HCT116 (cell line): ENCODE measurements at regions not wholly inside any gene's neighbourhood (a gene's known extent, or its start where the extent isn't known, plus 50 kb on each side); places are given as distances from the start of the nearest gene placed in this dataset.

Experiments used
- ATAC-seq: fragments of 200-7000 bp; cut with Tn5 transposase; 2 replicates; pipeline ENCODE4 v1.9.1; 2020; ENCODE audit warnings: mild to moderate bottlenecking, moderate library complexity
- BruUV-seq: library from RNA; stranded (reverse); fragments of 400-500 nt; replicated peaks from 2 replicates; lab custom pipeline; 2021; lab: Mats Ljungman, UMichigan
- CTCF ChIA-PET: fragments of 300-600 bp; sonication (Branson Sonifier 250); formaldehyde crosslinking; loops from one replicate; lab custom pipeline; 2021; ENCODE audit warnings: antibody characterized with exemption; lab: Charles Lee
- POLR2A ChIA-PET: fragments of 300-600, 350-600 bp; sonication (Branson Sonifier 250); formaldehyde crosslinking; loops from one replicate; lab custom pipeline; 2021; ENCODE audit warnings: antibody characterized with exemption; lab: Charles Lee
- RAD21 ChIA-PET, 2 experiments: fragments of 300-600 bp; sonication (Branson Sonifier 250); formaldehyde crosslinking; loops; one replicate each; lab custom pipeline; 2023; ENCODE audit warnings: low total read pairs in 2 of 2; ENCODE audit not compliant: uncharacterized antibody in 2 of 2, unreplicated experiment in 2 of 2, low non-redundant PET in 1 of 2; lab: Charles Lee
- DNase-seq: peaks from one replicate; pipeline ENCODE4 v3.0.0-alpha.2; 2010; ENCODE audit warnings: low read depth, low spot score
- H2AFZ ChIP-seq: fragments of 200-600 bp; shearing (Covaris generic), sonication (generic); 2 replicates; pipeline ENCODE4 v1.6.1; 2017; ENCODE audit warnings: low read depth, mixed run types, mixed read lengths, antibody characterized with exemption, low read length; ENCODE audit not compliant: poor library complexity, severe bottlenecking
- H3K27ac ChIP-seq: 2 replicates; pipeline ENCODE4 v1.5.1; 2012; ENCODE audit warnings: low read depth, low read length
- H3K27me3 ChIP-seq: fragments of 200-600 bp; sonication (generic); 2 replicates; pipeline ENCODE4 v1.6.1; 2016; ENCODE audit warnings: mixed run types, low read length, mixed read lengths; ENCODE audit not compliant: insufficient read depth
- H3K36me3 ChIP-seq, 2 experiments: fragments of 200-500 bp in 1 of 2; fragments of 200-600 bp in 1 of 2; sonication (Bioruptor generic) in 1 of 2; sonication (generic) in 1 of 2; 2 replicates each; pipeline versions ENCODE4 v1.5.1 to v1.6.1; 2014 to 2016; ENCODE audit warnings: low read length in 2 of 2, inconsistent platforms in 1 of 2, mixed read lengths in 1 of 2, mixed run types in 1 of 2; ENCODE audit not compliant: insufficient read depth in 2 of 2, control insufficient read depth in 1 of 2
- H3K4me1 ChIP-seq, 2 experiments: fragments of 200-600 bp in 1 of 2; sonication (generic) in 1 of 2; 2 replicates each; pipeline versions ENCODE4 v1.5.1 to v1.6.1; 2012 to 2017; ENCODE audit warnings: low read length in 2 of 2, inconsistent platforms in 1 of 2, mild to moderate bottlenecking in 1 of 2, mixed read lengths in 1 of 2, mixed run types in 1 of 2, moderate library complexity in 1 of 2; ENCODE audit not compliant: insufficient read depth in 2 of 2, control insufficient read depth in 1 of 2
- H3K4me2 ChIP-seq: fragments of 200-600 bp; sonication (generic); 2 replicates; pipeline ENCODE4 v1.6.1; 2017; ENCODE audit warnings: mixed run types, low read length, mixed read lengths
- H3K4me3 ChIP-seq, 2 experiments: fragments of 200-600 bp in 1 of 2; sonication (generic) in 1 of 2; replicated peaks in 1 of 2; 2 replicates each; pipeline ENCODE4 v1.5.1; 2011 to 2016; ENCODE audit warnings: low read length in 2 of 2, control low read depth in 1 of 2, low read depth in 1 of 2, mild to moderate bottlenecking in 1 of 2, mixed read lengths in 1 of 2, mixed run types in 1 of 2
- H3K79me2 ChIP-seq: fragments of 200-600 bp; sonication (generic); 2 replicates; pipeline ENCODE4 v1.6.1; 2017; ENCODE audit warnings: mild to moderate bottlenecking, mixed run types, low read length, moderate library complexity, mixed read lengths; ENCODE audit not compliant: insufficient read depth
- H3K9ac ChIP-seq: fragments of 200-600 bp; sonication (generic); 2 replicates; pipeline ENCODE4 v1.6.1; 2016; ENCODE audit warnings: low read length, mixed read lengths
- H3K9me2 ChIP-seq: fragments of 200-600 bp; sonication (generic), shearing (Covaris generic); 2 replicates; pipeline ENCODE4 v1.6.1; 2017; ENCODE audit warnings: mixed run types, mild to moderate bottlenecking, moderate library complexity; ENCODE audit not compliant: insufficient read depth
- H3K9me3 ChIP-seq, 2 experiments: fragments of 200-500 bp in 1 of 2; fragments of 200-600 bp in 1 of 2; sonication (Bioruptor generic) in 1 of 2; sonication (generic) in 1 of 2; 2 replicates each; pipeline ENCODE4 v1.6.1; 2014 to 2017; ENCODE audit warnings: low read length in 2 of 2, mixed read lengths in 2 of 2, inconsistent platforms in 1 of 2, low read depth in 1 of 2, mild to moderate bottlenecking in 1 of 2, mixed run types in 1 of 2, moderate library complexity in 1 of 2; ENCODE audit not compliant: control insufficient read depth in 1 of 2, insufficient read depth in 1 of 2
- H4K20me1 ChIP-seq: fragments of 200-600 bp; sonication (generic), shearing (Covaris generic); 2 replicates; pipeline ENCODE4 v1.6.1; 2017; ENCODE audit warnings: mixed run types, mild to moderate bottlenecking, moderate library complexity; ENCODE audit not compliant: insufficient read depth
- EGR1 ChIP-seq: IDR thresholded peaks from 2 replicates; pipeline ENCODE4 v1.6.1; 2012; ENCODE audit warnings: low read depth
- EZH2 ChIP-seq: fragments of 200-600 bp; sonication (generic); IDR thresholded peaks from 2 replicates; pipeline ENCODE4 v1.6.1; 2017; ENCODE audit warnings: antibody characterized with exemption, mixed run types
- EZH2phosphoT487 ChIP-seq: fragments of 200-600 bp; IDR thresholded peaks from 2 replicates; pipeline ENCODE4 v1.6.1; 2018; ENCODE audit warnings: antibody characterized with exemption, borderline replicate concordance
- JUND ChIP-seq: IDR thresholded peaks from 2 replicates; pipeline ENCODE4 v1.6.1; 2012
- POLR2A ChIP-seq: IDR thresholded peaks from 2 replicates; pipeline ENCODE4 v1.7.0; 2011; ENCODE audit warnings: borderline replicate concordance; ENCODE audit not compliant: insufficient read depth, insufficient read length; ENCODE audit errors: extremely low read depth
- SIN3A ChIP-seq: IDR thresholded peaks from 2 replicates; pipeline ENCODE4 v1.6.1; 2012; ENCODE audit warnings: low read depth
- SP1 ChIP-seq: IDR thresholded peaks from 2 replicates; pipeline ENCODE4 v1.6.1; 2012; ENCODE audit warnings: low read depth
- SRF ChIP-seq: IDR thresholded peaks from 2 replicates; pipeline ENCODE4 v1.6.1; 2012; ENCODE audit warnings: low read depth
- TCF7L2 ChIP-seq: IDR thresholded peaks from 2 replicates; pipeline ENCODE4 v1.7.0; 2011; ENCODE audit warnings: borderline replicate concordance, inconsistent platforms; ENCODE audit not compliant: insufficient read depth, insufficient read length; ENCODE audit errors: extremely low read depth
- YY1 ChIP-seq: IDR thresholded peaks from 2 replicates; pipeline ENCODE4 v1.6.1; 2011; ENCODE audit warnings: low read length, low read depth, moderate library complexity, mild to moderate bottlenecking; ENCODE audit not compliant: insufficient replicate concordance; ENCODE audit errors: extremely low read depth
- ZFX ChIP-seq: fragments of 450-650 bp; IDR thresholded peaks from 2 replicates; pipeline ENCODE4 v1.6.1; 2017
- ZNF274 ChIP-seq: fragments of 200-500 bp; sonication (Bioruptor generic); IDR thresholded peaks from 2 replicates; pipeline ENCODE4 v1.6.1; 2014; ENCODE audit warnings: mild to moderate bottlenecking, low read depth, low read length, inconsistent platforms
- intact Hi-C: fragments of 100-400 bp; cut with micrococcal nuclease; formaldehyde crosslinking; loops from 2 replicates; pipeline ENCODE4 v1.10.0; 2022
- TF ChIP-seq, protein P1 (sequence below): IDR thresholded peaks from 2 replicates; pipeline ENCODE4 v1.6.1; 2012
- TF ChIP-seq, protein P2 (sequence below): IDR thresholded peaks from 2 replicates; pipeline ENCODE4 v1.6.1; 2011; ENCODE audit warnings: mild to moderate bottlenecking, low read length, moderate library complexity; ENCODE audit not compliant: insufficient replicate concordance; ENCODE audit errors: extremely low read depth
- TF ChIP-seq, protein P3 (sequence below): IDR thresholded peaks from 2 replicates; pipeline ENCODE4 v1.6.1; 2012
- TF ChIP-seq, protein P4 (sequence below), 3 experiments: fragments of 200-600 bp in 1 of 3; sonication (generic) in 1 of 3; IDR thresholded peaks in 2 of 3; conservative IDR thresholded peaks in 1 of 3; 2 replicates each; pipeline ENCODE4 v1.5.1; 2012 to 2017; ENCODE audit warnings: low read depth in 2 of 3, low read length in 2 of 3, antibody characterized with exemption in 1 of 3, borderline replicate concordance in 1 of 3, control low read depth in 1 of 3, mild to moderate bottlenecking in 1 of 3, mixed read lengths in 1 of 3, mixed run types in 1 of 3, moderate library complexity in 1 of 3; ENCODE audit not compliant: insufficient read depth in 1 of 3

DNA sequence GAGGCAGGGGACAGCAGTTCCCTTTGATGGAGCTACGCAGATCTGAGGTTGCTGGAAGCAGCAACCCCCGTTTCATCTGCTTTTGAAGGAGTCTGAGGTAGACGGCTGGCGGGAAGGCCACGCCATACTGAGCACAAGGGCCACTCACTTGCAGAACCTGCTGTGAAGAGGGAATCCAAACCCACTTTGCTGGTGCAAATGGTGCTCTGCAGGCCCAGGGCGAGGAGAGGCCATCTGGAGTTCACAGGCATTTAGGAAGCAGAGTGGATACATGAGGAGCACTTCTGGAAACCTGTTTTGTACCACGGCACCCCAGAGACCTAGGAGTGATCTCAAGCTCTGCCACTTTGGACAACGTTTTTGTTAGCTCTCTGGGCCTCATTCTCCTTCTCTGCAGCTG is 227.8 kb downstream of the UQCRFS1 start:
- ChIA-PET POLR2A (no interaction called here), RAD21 (no interaction called here), CTCF (no interaction called here)
- TF ChIP-seq TCF7L2 (no peak), ZNF274 (no peak), JUND (no peak), ZFX (no peak), EZH2phosphoT487 (no peak), YY1 (no peak), POLR2A (no peak), SP1 (no peak), SRF (no peak), SIN3A (no peak), EGR1 (no peak), EZH2 (no peak)
- TF ChIP-seq, protein P1, sequence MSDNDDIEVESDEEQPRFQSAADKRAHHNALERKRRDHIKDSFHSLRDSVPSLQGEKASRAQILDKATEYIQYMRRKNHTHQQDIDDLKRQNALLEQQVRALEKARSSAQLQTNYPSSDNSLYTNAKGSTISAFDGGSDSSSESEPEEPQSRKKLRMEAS = no peak
- TF ChIP-seq, protein P2, sequence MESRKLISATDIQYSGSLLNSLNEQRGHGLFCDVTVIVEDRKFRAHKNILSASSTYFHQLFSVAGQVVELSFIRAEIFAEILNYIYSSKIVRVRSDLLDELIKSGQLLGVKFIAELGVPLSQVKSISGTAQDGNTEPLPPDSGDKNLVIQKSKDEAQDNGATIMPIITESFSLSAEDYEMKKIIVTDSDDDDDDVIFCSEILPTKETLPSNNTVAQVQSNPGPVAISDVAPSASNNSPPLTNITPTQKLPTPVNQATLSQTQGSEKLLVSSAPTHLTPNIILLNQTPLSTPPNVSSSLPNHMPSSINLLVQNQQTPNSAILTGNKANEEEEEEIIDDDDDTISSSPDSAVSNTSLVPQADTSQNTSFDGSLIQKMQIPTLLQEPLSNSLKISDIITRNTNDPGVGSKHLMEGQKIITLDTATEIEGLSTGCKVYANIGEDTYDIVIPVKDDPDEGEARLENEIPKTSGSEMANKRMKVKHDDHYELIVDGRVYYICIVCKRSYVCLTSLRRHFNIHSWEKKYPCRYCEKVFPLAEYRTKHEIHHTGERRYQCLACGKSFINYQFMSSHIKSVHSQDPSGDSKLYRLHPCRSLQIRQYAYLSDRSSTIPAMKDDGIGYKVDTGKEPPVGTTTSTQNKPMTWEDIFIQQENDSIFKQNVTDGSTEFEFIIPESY = no peak
- TF ChIP-seq, protein P3, sequence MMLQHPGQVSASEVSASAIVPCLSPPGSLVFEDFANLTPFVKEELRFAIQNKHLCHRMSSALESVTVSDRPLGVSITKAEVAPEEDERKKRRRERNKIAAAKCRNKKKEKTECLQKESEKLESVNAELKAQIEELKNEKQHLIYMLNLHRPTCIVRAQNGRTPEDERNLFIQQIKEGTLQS = no peak
- TF ChIP-seq, protein P4, sequence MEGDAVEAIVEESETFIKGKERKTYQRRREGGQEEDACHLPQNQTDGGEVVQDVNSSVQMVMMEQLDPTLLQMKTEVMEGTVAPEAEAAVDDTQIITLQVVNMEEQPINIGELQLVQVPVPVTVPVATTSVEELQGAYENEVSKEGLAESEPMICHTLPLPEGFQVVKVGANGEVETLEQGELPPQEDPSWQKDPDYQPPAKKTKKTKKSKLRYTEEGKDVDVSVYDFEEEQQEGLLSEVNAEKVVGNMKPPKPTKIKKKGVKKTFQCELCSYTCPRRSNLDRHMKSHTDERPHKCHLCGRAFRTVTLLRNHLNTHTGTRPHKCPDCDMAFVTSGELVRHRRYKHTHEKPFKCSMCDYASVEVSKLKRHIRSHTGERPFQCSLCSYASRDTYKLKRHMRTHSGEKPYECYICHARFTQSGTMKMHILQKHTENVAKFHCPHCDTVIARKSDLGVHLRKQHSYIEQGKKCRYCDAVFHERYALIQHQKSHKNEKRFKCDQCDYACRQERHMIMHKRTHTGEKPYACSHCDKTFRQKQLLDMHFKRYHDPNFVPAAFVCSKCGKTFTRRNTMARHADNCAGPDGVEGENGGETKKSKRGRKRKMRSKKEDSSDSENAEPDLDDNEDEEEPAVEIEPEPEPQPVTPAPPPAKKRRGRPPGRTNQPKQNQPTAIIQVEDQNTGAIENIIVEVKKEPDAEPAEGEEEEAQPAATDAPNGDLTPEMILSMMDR (IDR thresholded peaks at IDR 0.05 in 2 of 3, conservative IDR thresholded peaks at IDR 0.05 in 1 of 3; ENCODE audit: borderline replicate concordance in 1 of 3, insufficient read depth in 1 of 3, low read depth in 2 of 3, low read length in 2 of 3) = no peak
- Histone ChIP-seq H2AFZ (no peak overlapping the region), H3K36me3 (no peaks in the 10 kb centered on the region), H4K20me1 (no peaks in the 10 kb centered on the region), H3K4me2 (no peak overlapping the region), H3K9ac (no peak overlapping the region), H3K4me3 (no peak overlapping the region), H3K4me1 (no peaks in the 10 kb centered on the region), H3K79me2 (no peaks in the 10 kb centered on the region), H3K27ac (no peak overlapping the region), H3K9me3 (peaks cover 0 to 28% of the 10 kb centered on the region in 2 experiments; a peak in 2 of 4 replicates), H3K9me2 (no peaks in the 10 kb centered on the region), H3K27me3 (no peaks in the 10 kb centered on the region)
- intact Hi-C loops = no loop called here
- no peak for ATAC-seq
- DNase-seq = no peak
- BruUV-seq = no TSS peak
